DND-41 (cell line): ENCODE measurements at regions not wholly inside any gene's neighbourhood (a gene's known extent, or its start where the extent isn't known, plus 50 kb on each side); places are given as distances from the start of the nearest gene placed in this dataset.

Source experiments
- CTCF ChIP-seq: IDR thresholded peaks from 2 replicates; pipeline ENCODE4 v1.5.1; 2012; ENCODE audit warnings: borderline replicate concordance, low read length, moderate library complexity, mild to moderate bottlenecking; ENCODE audit not compliant: poor library complexity, severe bottlenecking; ENCODE audit errors: extremely low read depth
- EZH2 ChIP-seq: IDR thresholded peaks from 3 replicates; pipeline ENCODE4 v1.6.1; 2012; ENCODE audit warnings: borderline replicate concordance, low read depth, mild to moderate bottlenecking, moderate library complexity, low read length, inconsistent platforms; ENCODE audit not compliant: severe bottlenecking

GRCh38 chr13:40129467-40129866 is 474.0 kb downstream of the COG6 start:
- TF ChIP-seq CTCF = no peak
- no peak for TF ChIP-seq EZH2
